ENCODE measurements at regions not wholly inside any gene's neighbourhood (a gene's known extent, or its start where the extent isn't known, plus 50 kb on each side); places are given as distances from the start of the nearest gene placed in this dataset.
A peak's percentile ranks its signal among the peaks of the same experiment; 100 is the strongest.

- no peak for TF ChIP-seq PAX5 (IDR thresholded peaks at IDR 0.05; ENCODE audit: insufficient read depth, low read length, severe bottlenecking)
- TF ChIP-seq POLR2AphosphoS5 (IDR thresholded peaks at IDR 0.05; ENCODE audit: low read depth, low read length), result no peak
- no peak for TF ChIP-seq SPI1 (IDR thresholded peaks at IDR 0.05; ENCODE audit: low read depth, low read length)
- TF ChIP-seq POLR2A (IDR thresholded peaks at IDR 0.05; ENCODE audit: low read depth, low read length), result no peak
- TF ChIP-seq POU2F2 (IDR thresholded peaks at IDR 0.05; ENCODE audit: low read depth, low read length), result no peak
- TF ChIP-seq TAF1 (IDR thresholded peaks at IDR 0.05; ENCODE audit: low read depth, low read length), result no peak
- DNase-seq (ENCODE audit: insufficient read length, low spot score), result no peak
- FAIRE-seq, result no peak
Measured at GRCh38 chr9:35540315-35540714, 50.4 kb downstream of the RUSC2 start.

GRCh38 chr9:35546853-35547252 is 56.9 kb downstream of the RUSC2 start:
- no peak for FAIRE-seq
- TF ChIP-seq POLR2AphosphoS5 (IDR thresholded peaks at IDR 0.05; ENCODE audit: low read depth, low read length) (no peak), POLR2A (IDR thresholded peaks at IDR 0.05; ENCODE audit: low read depth, low read length) (no peak), SPI1 (IDR thresholded peaks at IDR 0.05; ENCODE audit: low read depth, low read length) (no peak), TAF1 (IDR thresholded peaks at IDR 0.05; ENCODE audit: low read depth, low read length) (no peak), PAX5 (IDR thresholded peaks at IDR 0.05; ENCODE audit: insufficient read depth, low read length, severe bottlenecking) (no peak), POU2F2 (IDR thresholded peaks at IDR 0.05; ENCODE audit: low read depth, low read length) (no peak)
- no peak for DNase-seq (ENCODE audit: insufficient read length, low spot score)

- DNase-seq (ENCODE audit: insufficient read length, low spot score) (no peak), FAIRE-seq (no peak)
- TF ChIP-seq POLR2AphosphoS5 (IDR thresholded peaks at IDR 0.05; ENCODE audit: low read depth, low read length) (no peak), TAF1 (IDR thresholded peaks at IDR 0.05; ENCODE audit: low read depth, low read length) (no peak), SPI1 (IDR thresholded peaks at IDR 0.05; ENCODE audit: low read depth, low read length) (no peak), PAX5 (IDR thresholded peaks at IDR 0.05; ENCODE audit: insufficient read depth, low read length, severe bottlenecking) (no peak), POU2F2 (IDR thresholded peaks at IDR 0.05; ENCODE audit: low read depth, low read length) (no peak), POLR2A (IDR thresholded peaks at IDR 0.05; ENCODE audit: low read depth, low read length) (no peak)
Measured at GRCh38 chr9:35547889-35548418, 57.1 kb upstream of the TESK1 start.

- no peak for TF ChIP-seq POU2F2 (IDR thresholded peaks at IDR 0.05; ENCODE audit: low read depth, low read length)
- TF ChIP-seq SPI1 (IDR thresholded peaks at IDR 0.05; ENCODE audit: low read depth, low read length), result no peak
- TF ChIP-seq TAF1 (IDR thresholded peaks at IDR 0.05; ENCODE audit: low read depth, low read length), result no peak
- DNase-seq (ENCODE audit: insufficient read length, low spot score) (no peak), FAIRE-seq (no peak)
Measured at GRCh38 chr9:35548571-35548970, 56.5 kb upstream of the TESK1 start.

- DNase-seq (ENCODE audit: insufficient read length, low spot score) (no peak), FAIRE-seq (no peak)
- no peak for TF ChIP-seq PAX5 (IDR thresholded peaks at IDR 0.05; ENCODE audit: insufficient read depth, low read length, severe bottlenecking)
- TF ChIP-seq TAF1 (IDR thresholded peaks at IDR 0.05; ENCODE audit: low read depth, low read length), result no peak
- TF ChIP-seq SPI1 (IDR thresholded peaks at IDR 0.05; ENCODE audit: low read depth, low read length), result no peak
- TF ChIP-seq POLR2AphosphoS5 (IDR thresholded peaks at IDR 0.05; ENCODE audit: low read depth, low read length), result no peak
- no peak for TF ChIP-seq POLR2A (IDR thresholded peaks at IDR 0.05; ENCODE audit: low read depth, low read length)
- TF ChIP-seq POU2F2 (IDR thresholded peaks at IDR 0.05; ENCODE audit: low read depth, low read length), result no peak
Measured at GRCh38 chr9:35549441-35549840, 55.6 kb upstream of the TESK1 start.

GRCh38 chr9:35552376-35552775 is 52.7 kb upstream of the TESK1 start:
- TF ChIP-seq PAX5 (IDR thresholded peaks at IDR 0.05; ENCODE audit: insufficient read depth, low read length, severe bottlenecking) (no peak), TAF1 (IDR thresholded peaks at IDR 0.05; ENCODE audit: low read depth, low read length) (no peak), SPI1 (IDR thresholded peaks at IDR 0.05; ENCODE audit: low read depth, low read length) (no peak), POLR2AphosphoS5 (IDR thresholded peaks at IDR 0.05; ENCODE audit: low read depth, low read length) (no peak), POU2F2 (IDR thresholded peaks at IDR 0.05; ENCODE audit: low read depth, low read length) (no peak), POLR2A (IDR thresholded peaks at IDR 0.05; ENCODE audit: low read depth, low read length) (no peak)
- DNase-seq (ENCODE audit: insufficient read length, low spot score), result no peak

GRCh38 chr9:35552837-35553236 is 52.2 kb upstream of the TESK1 start:
- DNase-seq (ENCODE audit: insufficient read length, low spot score), result no peak
- FAIRE-seq, result no peak
- TF ChIP-seq POU2F2 (IDR thresholded peaks at IDR 0.05; ENCODE audit: low read depth, low read length), result no peak
- TF ChIP-seq POLR2A (IDR thresholded peaks at IDR 0.05; ENCODE audit: low read depth, low read length), result no peak
- TF ChIP-seq PAX5 (IDR thresholded peaks at IDR 0.05; ENCODE audit: insufficient read depth, low read length, severe bottlenecking), result no peak
- TF ChIP-seq TAF1 (IDR thresholded peaks at IDR 0.05; ENCODE audit: low read depth, low read length), result no peak
- TF ChIP-seq POLR2AphosphoS5 (IDR thresholded peaks at IDR 0.05; ENCODE audit: low read depth, low read length), result no peak
- TF ChIP-seq SPI1 (IDR thresholded peaks at IDR 0.05; ENCODE audit: low read depth, low read length), result no peak

More at GRCh38 chr9:35552376-35552775, 52.7 kb upstream of the TESK1 start:
- no peak for FAIRE-seq

GRCh38 chr9:35553670-35554543 is 51.2 kb upstream of the TESK1 start:
- peak; percentile 76 for FAIRE-seq
- TF ChIP-seq TAF1 (IDR thresholded peaks at IDR 0.05; ENCODE audit: low read depth, low read length) (no peak), PAX5 (IDR thresholded peaks at IDR 0.05; ENCODE audit: insufficient read depth, low read length, severe bottlenecking) (no peak), POLR2A (IDR thresholded peaks at IDR 0.05; ENCODE audit: low read depth, low read length) (no peak), POU2F2 (IDR thresholded peaks at IDR 0.05; ENCODE audit: low read depth, low read length) (no peak), POLR2AphosphoS5 (IDR thresholded peaks at IDR 0.05; ENCODE audit: low read depth, low read length) (no peak), SPI1 (IDR thresholded peaks at IDR 0.05; ENCODE audit: low read depth, low read length) (no peak)
- peak; percentile 51 for DNase-seq (ENCODE audit: insufficient read length, low spot score)

GRCh38 chr9:35555246-35555701 is 49.8 kb upstream of the TESK1 start:
- TF ChIP-seq PAX5 (IDR thresholded peaks at IDR 0.05; ENCODE audit: insufficient read depth, low read length, severe bottlenecking) (no peak), SPI1 (IDR thresholded peaks at IDR 0.05; ENCODE audit: low read depth, low read length) (no peak), POU2F2 (IDR thresholded peaks at IDR 0.05; ENCODE audit: low read depth, low read length) (no peak)
- no peak for DNase-seq (ENCODE audit: insufficient read length, low spot score)
- no peak for FAIRE-seq
